HFFc6 (cell line): ENCODE measurements at regions not wholly inside any gene's neighbourhood (a gene's known extent, or its start where the extent isn't known, plus 50 kb on each side); places are given as distances from the start of the nearest gene placed in this dataset.
A peak's percentile ranks its signal among the peaks of the same experiment; 100 is the strongest.
"Not testable (repeated sequence)": the region's sequence is repeated elsewhere in the genome, so short reads cannot be mapped to it uniquely, and the experiment has no call there.

Experiments used
- DNase-seq: peaks from one replicate; pipeline ENCODE4 v3.0.0-alpha.2; 2018
- H3K27ac Mint-ChIP-seq: 2 replicates; pipeline ENCODE4 v1.8.0; 2020; ENCODE audit warnings: mild to moderate bottlenecking, mixed read lengths
- H3K27me3 Mint-ChIP-seq: 2 replicates; pipeline ENCODE4 v1.8.0; 2021; ENCODE audit warnings: mild to moderate bottlenecking, moderate library complexity, mixed read lengths; ENCODE audit not compliant: insufficient read depth
- H3K36me3 Mint-ChIP-seq: 2 replicates; pipeline ENCODE4 v1.8.0; 2021; ENCODE audit warnings: low read depth, mixed read lengths
- H3K4me1 Mint-ChIP-seq: 2 replicates; pipeline ENCODE4 v1.8.0; 2020; ENCODE audit warnings: low read depth, mixed read lengths
- H3K4me3 Mint-ChIP-seq: 2 replicates; pipeline ENCODE4 v1.8.0; 2020; ENCODE audit warnings: mild to moderate bottlenecking, moderate library complexity, mixed read lengths
- H3K9me3 Mint-ChIP-seq: 2 replicates; pipeline ENCODE4 v1.8.0; 2020; ENCODE audit warnings: mild to moderate bottlenecking, mixed read lengths
- CTCF ChIP-seq: fragments of 200-600 bp; sonication (generic); IDR thresholded peaks from 2 replicates; pipeline ENCODE4 v1.5.0; 2021; ENCODE audit warnings: antibody characterized with exemption, mild to moderate bottlenecking

GRCh38 chr9:115849679-115850412 is 303.7 kb upstream of the PAPPA start:
- no peak overlapping the region for H3K27ac Mint-ChIP-seq
- H3K36me3 Mint-ChIP-seq = no peaks in the 10 kb centered on the region
- no peak for DNase-seq
- H3K9me3 Mint-ChIP-seq = no peaks in the 10 kb centered on the region
- no peak overlapping the region for H3K4me3 Mint-ChIP-seq
- TF ChIP-seq CTCF = no peak; the same call in 1 of the 2 replicates
- peaks cover 45% of the 10 kb centered on the region for H3K4me1 Mint-ChIP-seq
- no peaks in the 10 kb centered on the region for H3K27me3 Mint-ChIP-seq

GRCh38 chr9:115850548-115851304 is 302.9 kb upstream of the PAPPA start:
- H3K4me3 Mint-ChIP-seq = no peak overlapping the region
- H3K36me3 Mint-ChIP-seq = no peaks in the 10 kb centered on the region
- no peak overlapping the region for H3K27ac Mint-ChIP-seq
- peak; percentile 46 for DNase-seq
- TF ChIP-seq CTCF = no peak
- peaks cover 44% of the 10 kb centered on the region for H3K4me1 Mint-ChIP-seq
- no peaks in the 10 kb centered on the region for H3K27me3 Mint-ChIP-seq
- H3K9me3 Mint-ChIP-seq = no peaks in the 10 kb centered on the region

DNA sequence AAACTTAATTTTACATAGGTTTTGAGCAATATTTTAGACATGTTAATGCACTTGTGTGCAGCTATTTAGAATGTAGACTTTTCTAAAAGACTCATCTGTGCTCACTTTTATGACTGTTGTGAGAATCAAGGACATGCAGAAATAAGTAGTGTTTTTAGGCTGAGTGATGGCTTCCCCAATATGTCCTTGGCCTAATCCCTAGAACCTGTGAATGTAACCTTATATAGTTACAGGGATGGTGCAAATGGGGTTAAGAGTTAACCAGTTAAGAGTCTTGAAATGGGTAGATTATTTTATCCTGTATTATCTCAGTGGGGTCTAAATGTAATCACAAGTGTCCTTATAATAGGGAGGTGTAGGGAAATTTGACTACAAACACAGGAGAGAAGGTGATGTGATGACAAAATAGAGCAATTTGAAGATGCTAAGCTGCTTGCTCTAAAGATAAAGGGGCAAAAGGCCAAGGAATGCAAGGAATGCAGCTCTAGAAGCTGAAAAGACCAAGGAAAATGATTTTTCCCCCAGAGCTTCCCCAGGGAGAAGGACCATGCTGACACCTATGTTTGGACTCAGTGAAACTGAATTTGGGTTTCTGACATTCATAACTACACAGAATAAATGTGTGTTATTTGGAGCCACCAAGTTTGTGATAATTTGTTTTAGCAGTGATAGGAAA is 298.0 kb upstream of the PAPPA start:
- DNase-seq = no peak
- no peak overlapping the region for H3K27ac Mint-ChIP-seq
- no peak overlapping the region for H3K4me3 Mint-ChIP-seq

DNA sequence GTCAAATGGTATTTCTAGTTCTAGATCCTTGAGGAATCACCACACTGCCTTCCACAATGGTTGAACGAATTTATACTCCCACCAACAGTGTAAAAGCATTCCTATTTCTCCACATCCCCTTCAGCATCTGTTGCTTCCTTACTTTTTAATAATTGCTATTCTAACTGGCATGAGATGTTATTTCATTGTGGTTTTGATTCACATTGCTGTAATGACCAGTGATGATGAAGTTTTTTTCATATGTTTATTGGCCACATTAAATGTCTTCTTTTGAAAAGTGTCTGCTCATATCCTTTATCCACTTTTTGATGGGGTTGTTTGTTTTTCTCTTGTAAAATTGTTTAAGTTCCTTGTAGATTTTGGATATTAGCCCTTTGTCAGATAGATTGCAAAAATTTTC is 295.2 kb upstream of the PAPPA start:
- H3K4me1 Mint-ChIP-seq = peaks cover 17% of the 10 kb centered on the region
- H3K9me3 Mint-ChIP-seq, DNase-seq, H3K27me3 Mint-ChIP-seq, H3K27ac Mint-ChIP-seq, H3K4me3 Mint-ChIP-seq, H3K36me3 Mint-ChIP-seq: not testable (repeated sequence)

More for the DNA sequence above, 298.0 kb upstream of the PAPPA start:
- TF ChIP-seq CTCF = no peak
- Mint-ChIP-seq H3K36me3 (no peaks in the 10 kb centered on the region), H3K9me3 (no peaks in the 10 kb centered on the region), H3K4me1 (peaks cover 25% of the 10 kb centered on the region), H3K27me3 (peaks cover 4% of the 10 kb centered on the region; the same call in 1 of the 2 replicates)

DNA sequence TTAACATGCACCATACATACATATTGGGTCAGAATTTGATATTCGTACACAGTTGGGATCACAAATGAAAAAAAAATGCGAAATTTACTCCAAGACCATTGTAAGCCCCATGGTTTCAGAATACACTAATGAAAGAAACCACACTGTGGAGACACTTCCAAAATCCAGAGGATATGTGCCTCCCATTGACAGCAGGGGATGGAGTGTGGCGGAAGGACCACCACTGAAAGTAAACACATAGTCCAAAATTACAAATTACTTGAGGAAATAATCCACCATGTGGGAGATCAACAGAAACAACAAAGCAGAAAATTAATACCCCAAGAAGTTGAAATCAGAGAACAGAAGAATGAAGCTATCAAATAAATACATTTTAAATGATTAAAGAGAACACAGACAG is 291.6 kb upstream of the PAPPA start:
- Mint-ChIP-seq H3K4me3 (no peak overlapping the region), H3K9me3 (no peaks in the 10 kb centered on the region), H3K27me3 (peaks cover 4% of the 10 kb centered on the region; the same call in 1 of the 2 replicates), H3K27ac (no peak overlapping the region), H3K4me1 (0 out of 2 replicates have a peak, but pooled peaks cover 7% of the 10 kb centered on the region), H3K36me3 (no peaks in the 10 kb centered on the region)
- DNase-seq = no peak
- TF ChIP-seq CTCF = no peak
